ENCODE measurements at regions not wholly inside any gene's neighbourhood (a gene's known extent, or its start where the extent isn't known, plus 50 kb on each side); places are given as distances from the start of the nearest gene placed in this dataset.

DNA sequence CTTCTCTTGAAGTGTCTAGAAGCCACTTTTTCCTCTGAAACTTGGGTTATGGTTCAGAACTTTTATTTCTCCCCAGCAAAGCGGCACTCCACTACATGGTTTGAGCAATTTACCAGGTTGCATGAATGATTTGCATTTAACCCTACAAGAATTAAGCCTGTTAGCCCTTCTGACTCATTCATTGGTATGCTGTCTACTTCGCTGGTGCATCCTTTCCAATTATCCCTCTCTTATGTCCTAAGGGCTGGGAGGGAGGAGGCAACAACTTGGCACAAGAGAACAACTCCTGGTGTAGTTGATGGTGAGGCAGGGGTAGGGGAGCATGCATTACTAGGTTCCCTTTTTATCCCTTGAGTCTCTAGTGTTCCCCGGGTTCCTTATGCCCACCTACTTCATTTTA is 293.4 kb upstream of the MEX3C start:
- Histone ChIP-seq H3K36me3 (ENCODE audit: low read depth, low read length) (no peaks in the 10 kb centered on the region), H2AFZ (ENCODE audit: low read length) (no peak overlapping the region), H3K4me3 (ENCODE audit: low read length) (no peak overlapping the region), H3K27ac (ENCODE audit: low read length) (no peak overlapping the region), H4K20me1 (ENCODE audit: low read length) (no peaks in the 10 kb centered on the region), H3F3A (ENCODE audit: low read length, unreplicated experiment) (no peaks in the 10 kb centered on the region), H3K27me3 (ENCODE audit: low read length) (no peaks in the 10 kb centered on the region), H3K4me1 (ENCODE audit: insufficient read depth, low read length) (no peaks in the 10 kb centered on the region), H3K9ac (ENCODE audit: low read length) (no peak overlapping the region), H3K79me2 (ENCODE audit: low read length) (no peaks in the 10 kb centered on the region), H3K9me3 (ENCODE audit: low read length) (no peaks in the 10 kb centered on the region), H3K9me2 (replicated peaks; ENCODE audit: low read length) (no peaks in the 10 kb centered on the region), H3K4me2 (ENCODE audit: low read length) (no peak overlapping the region)
- no peak for ATAC-seq
- intact Hi-C loops (cut with micrococcal nuclease): no loop called here
- CTCF ChIA-PET: no interaction called here
- no TSS peak for BruUV-seq (replicated peaks)
- POLR2A ChIA-PET (ENCODE audit: unreplicated experiment): no interaction called here
- TF ChIP-seq EZH2phosphoT487 (IDR thresholded peaks at IDR 0.05; ENCODE audit: borderline replicate concordance, low read length) (no peak), EZH2 (IDR thresholded peaks at IDR 0.05; ENCODE audit: low read length, unreplicated experiment) (no peak)
- TF ChIP-seq, protein P1, sequence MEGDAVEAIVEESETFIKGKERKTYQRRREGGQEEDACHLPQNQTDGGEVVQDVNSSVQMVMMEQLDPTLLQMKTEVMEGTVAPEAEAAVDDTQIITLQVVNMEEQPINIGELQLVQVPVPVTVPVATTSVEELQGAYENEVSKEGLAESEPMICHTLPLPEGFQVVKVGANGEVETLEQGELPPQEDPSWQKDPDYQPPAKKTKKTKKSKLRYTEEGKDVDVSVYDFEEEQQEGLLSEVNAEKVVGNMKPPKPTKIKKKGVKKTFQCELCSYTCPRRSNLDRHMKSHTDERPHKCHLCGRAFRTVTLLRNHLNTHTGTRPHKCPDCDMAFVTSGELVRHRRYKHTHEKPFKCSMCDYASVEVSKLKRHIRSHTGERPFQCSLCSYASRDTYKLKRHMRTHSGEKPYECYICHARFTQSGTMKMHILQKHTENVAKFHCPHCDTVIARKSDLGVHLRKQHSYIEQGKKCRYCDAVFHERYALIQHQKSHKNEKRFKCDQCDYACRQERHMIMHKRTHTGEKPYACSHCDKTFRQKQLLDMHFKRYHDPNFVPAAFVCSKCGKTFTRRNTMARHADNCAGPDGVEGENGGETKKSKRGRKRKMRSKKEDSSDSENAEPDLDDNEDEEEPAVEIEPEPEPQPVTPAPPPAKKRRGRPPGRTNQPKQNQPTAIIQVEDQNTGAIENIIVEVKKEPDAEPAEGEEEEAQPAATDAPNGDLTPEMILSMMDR (conservative IDR thresholded peaks at IDR 0.05; ENCODE audit: low read depth, low read length): no peak
- DNase-seq: no peak

DNA sequence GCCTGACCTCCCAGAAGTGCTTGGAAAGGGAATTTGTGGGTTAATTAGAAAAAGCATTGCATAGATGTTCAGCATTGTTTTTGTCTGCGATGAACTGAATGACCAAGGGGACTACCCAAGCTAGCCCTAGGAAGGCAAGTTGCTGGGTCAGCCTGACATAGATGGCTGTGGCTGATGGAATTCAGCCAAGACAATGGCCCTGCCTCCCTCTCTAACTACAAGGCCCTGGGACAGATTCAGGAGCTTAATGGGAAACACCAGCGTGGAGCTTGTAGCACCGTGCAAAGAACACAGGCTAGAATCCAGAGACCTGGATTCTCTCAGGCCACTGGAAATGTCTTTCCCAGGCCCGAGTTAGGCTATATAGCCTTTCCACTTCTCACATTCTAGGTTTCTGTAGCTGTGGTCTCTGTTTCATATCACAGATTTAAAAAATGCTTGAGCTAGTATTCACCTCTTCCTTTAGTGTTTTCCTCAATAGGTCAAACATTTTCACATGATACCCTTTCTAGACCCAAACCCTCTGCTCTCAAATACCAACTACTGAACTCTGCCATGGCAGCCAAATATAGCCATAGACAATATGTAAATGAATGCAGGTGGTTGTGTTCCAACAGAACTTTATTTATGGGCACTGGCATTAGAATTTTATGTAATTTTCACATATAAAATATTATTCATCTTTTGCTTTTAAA is 294.3 kb upstream of the MEX3C start:
- DNase-seq (no peak), ATAC-seq (no peak)
- no peaks in the 10 kb centered on the region for H3K27me3 ChIP-seq (ENCODE audit: low read length)
- H3K4me1 ChIP-seq (ENCODE audit: insufficient read depth, low read length): no peaks in the 10 kb centered on the region
- H3K79me2 ChIP-seq (ENCODE audit: low read length): no peaks in the 10 kb centered on the region
- no peaks in the 10 kb centered on the region for H3K36me3 ChIP-seq (ENCODE audit: low read depth, low read length)
- no peak overlapping the region for H3K4me2 ChIP-seq (ENCODE audit: low read length)
- H2AFZ ChIP-seq (ENCODE audit: low read length): no peak overlapping the region
- no peak overlapping the region for H3K4me3 ChIP-seq (ENCODE audit: low read length)
- no peaks in the 10 kb centered on the region for H4K20me1 ChIP-seq (ENCODE audit: low read length)
- H3K9ac ChIP-seq (ENCODE audit: low read length): no peak overlapping the region
- CTCF ChIA-PET: no interaction called here
- TF ChIP-seq EZH2phosphoT487 (IDR thresholded peaks at IDR 0.05; ENCODE audit: borderline replicate concordance, low read length) (no peak), EZH2 (IDR thresholded peaks at IDR 0.05; ENCODE audit: low read length, unreplicated experiment) (no peak)
- TF ChIP-seq, protein P1 (conservative IDR thresholded peaks at IDR 0.05; ENCODE audit: low read depth, low read length): no peak
- BruUV-seq (replicated peaks): no TSS peak
- no peaks in the 10 kb centered on the region for H3F3A ChIP-seq (ENCODE audit: low read length, unreplicated experiment)
- intact Hi-C loops (cut with micrococcal nuclease): no loop called here
- H3K9me2 ChIP-seq (replicated peaks; ENCODE audit: low read length): no peaks in the 10 kb centered on the region
- H3K27ac ChIP-seq (ENCODE audit: low read length): no peak overlapping the region
- POLR2A ChIA-PET (ENCODE audit: unreplicated experiment): no interaction called here
- H3K9me3 ChIP-seq (ENCODE audit: low read length): no peaks in the 10 kb centered on the region

DNA sequence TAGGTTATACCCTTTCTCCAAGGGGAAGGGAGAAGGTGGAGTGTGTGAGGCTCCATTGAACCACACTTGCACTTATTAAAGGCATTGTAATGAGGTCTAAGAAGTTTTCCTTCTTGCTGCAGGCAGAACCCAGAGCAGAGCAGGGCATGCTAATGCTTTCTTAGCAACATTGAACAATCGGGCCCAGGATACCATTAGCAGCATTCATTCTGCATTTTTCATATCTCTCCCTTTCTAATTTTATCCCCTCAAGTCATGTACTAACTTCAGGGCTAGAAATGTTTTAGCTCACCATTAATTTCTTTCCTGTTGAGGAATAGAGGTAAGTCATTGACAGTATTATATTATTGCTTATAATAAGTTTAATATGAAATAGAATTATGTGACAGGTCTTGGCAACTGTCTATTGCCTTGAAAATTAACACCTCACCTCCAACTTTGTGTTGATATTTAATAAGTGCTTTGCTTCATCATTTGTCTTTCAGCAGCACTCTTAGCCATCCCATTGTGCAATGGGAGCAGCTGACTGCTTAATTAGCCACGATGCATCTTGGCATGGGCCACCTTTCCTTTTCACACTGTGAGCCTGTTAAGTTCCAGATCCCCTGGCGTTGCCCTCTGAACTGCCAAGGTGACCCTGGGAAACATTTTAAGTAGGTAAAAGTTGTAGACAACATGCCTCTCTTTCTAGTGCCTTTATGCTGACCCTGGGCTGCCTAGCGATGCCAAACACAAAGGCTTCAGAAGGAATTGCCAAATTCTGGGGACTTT is 300.8 kb upstream of the MEX3C start:
- H3K36me3 ChIP-seq (ENCODE audit: low read depth, low read length): no peaks in the 10 kb centered on the region
- H3K9me3 ChIP-seq (ENCODE audit: low read length): no peaks in the 10 kb centered on the region
- TF ChIP-seq EZH2phosphoT487 (IDR thresholded peaks at IDR 0.05; ENCODE audit: borderline replicate concordance, low read length) (no peak), EZH2 (IDR thresholded peaks at IDR 0.05; ENCODE audit: low read length, unreplicated experiment) (no peak)
- TF ChIP-seq, protein P1 (conservative IDR thresholded peaks at IDR 0.05; ENCODE audit: low read depth, low read length): no peak
- H3K4me2 ChIP-seq (ENCODE audit: low read length): no peak overlapping the region
- no peak overlapping the region for H3K9ac ChIP-seq (ENCODE audit: low read length)
- H3K9me2 ChIP-seq (replicated peaks; ENCODE audit: low read length): no peaks in the 10 kb centered on the region
- intact Hi-C loops (cut with micrococcal nuclease): no loop called here
- no peaks in the 10 kb centered on the region for H3K79me2 ChIP-seq (ENCODE audit: low read length)
- no peaks in the 10 kb centered on the region for H4K20me1 ChIP-seq (ENCODE audit: low read length)
- no TSS peak for BruUV-seq (replicated peaks)
- ATAC-seq: no peak
- H3F3A ChIP-seq (ENCODE audit: low read length, unreplicated experiment): no peaks in the 10 kb centered on the region
- ChIA-PET POLR2A (ENCODE audit: unreplicated experiment) (no interaction called here), CTCF (no interaction called here)
- no peak overlapping the region for H2AFZ ChIP-seq (ENCODE audit: low read length)
- H3K27ac ChIP-seq (ENCODE audit: low read length): no peak overlapping the region
- H3K4me3 ChIP-seq (ENCODE audit: low read length): no peak overlapping the region
- no peaks in the 10 kb centered on the region for H3K27me3 ChIP-seq (ENCODE audit: low read length)
- DNase-seq: no peak
- H3K4me1 ChIP-seq (ENCODE audit: insufficient read depth, low read length): no peaks in the 10 kb centered on the region
